Loucy (cell line): ENCODE measurements at regions not wholly inside any gene's neighbourhood (a gene's known extent, or its start where the extent isn't known, plus 50 kb on each side); places are given as distances from the start of the nearest gene placed in this dataset.

Experiments
- H2AFZ ChIP-seq: fragments of 200-600 bp; sonication (generic); 2 replicates; pipeline ENCODE4 v1.6.0; 2016; ENCODE audit warnings: antibody characterized with exemption, mild to moderate bottlenecking, low read length, moderate library complexity
- H3F3A ChIP-seq: fragments of 200-600 bp; 2 replicates; pipeline ENCODE4 v1.6.0; 2016; ENCODE audit warnings: antibody characterized with exemption, low read depth, mild to moderate bottlenecking
- H3K27me3 ChIP-seq: fragments of 200-600 bp; sonication (generic); 2 replicates; pipeline ENCODE4 v1.6.1; 2014; ENCODE audit warnings: low read length, mild to moderate bottlenecking; ENCODE audit not compliant: insufficient read depth, poor library complexity, severe bottlenecking
- H3K36me3 ChIP-seq: fragments of 200-600 bp; sonication (generic); 2 replicates; pipeline ENCODE4 v1.6.1; 2016; ENCODE audit warnings: low read length; ENCODE audit not compliant: insufficient read depth
- H3K4me1 ChIP-seq: fragments of 200-600 bp; sonication (generic); 2 replicates; pipeline ENCODE4 v1.5.1; 2014; ENCODE audit warnings: low read length, mild to moderate bottlenecking; ENCODE audit not compliant: insufficient read depth, poor library complexity, severe bottlenecking
- H3K4me2 ChIP-seq: fragments of 200-600 bp; sonication (generic); 2 replicates; pipeline ENCODE4 v1.6.0; 2014; ENCODE audit warnings: antibody characterized with exemption, low read length, low read depth, mild to moderate bottlenecking; ENCODE audit not compliant: poor library complexity, severe bottlenecking
- H3K4me3 ChIP-seq: fragments of 200-600 bp; sonication (generic); 2 replicates; pipeline ENCODE4 v1.5.1; 2014; ENCODE audit warnings: low read length, mild to moderate bottlenecking, mixed read lengths; ENCODE audit not compliant: poor library complexity, severe bottlenecking
- H3K79me2 ChIP-seq: fragments of 200-600 bp; sonication (generic); 2 replicates; pipeline ENCODE4 v1.6.1; 2014; ENCODE audit warnings: low read length; ENCODE audit not compliant: insufficient read depth
- H3K9ac ChIP-seq: fragments of 200-600 bp; sonication (generic); 2 replicates; pipeline ENCODE4 v1.6.0; 2014; ENCODE audit warnings: mild to moderate bottlenecking, low read depth, low read length, moderate library complexity; ENCODE audit not compliant: poor library complexity, severe bottlenecking
- H3K9me2 ChIP-seq: fragments of 200-600 bp; sonication (generic); replicated peaks from 2 replicates; pipeline ENCODE4 v1.6.1; 2016; ENCODE audit warnings: low read depth, low read length, mixed read lengths
- H3K9me3 ChIP-seq: fragments of 200-600 bp; sonication (generic); 2 replicates; pipeline ENCODE4 v1.6.1; 2014; ENCODE audit warnings: mild to moderate bottlenecking, antibody characterized with exemption, low read length, low read depth; ENCODE audit not compliant: insufficient read depth
- H4K20me1 ChIP-seq: fragments of 200-600 bp; sonication (generic); 2 replicates; pipeline ENCODE4 v1.6.0; 2014; ENCODE audit warnings: antibody characterized with exemption, low read length, mild to moderate bottlenecking; ENCODE audit not compliant: insufficient read depth, poor library complexity, severe bottlenecking
- CTCF ChIP-seq: fragments of 200-600 bp; sonication (generic); conservative IDR thresholded peaks from 2 replicates; pipeline ENCODE4 v1.5.1; 2014; ENCODE audit warnings: mild to moderate bottlenecking, antibody characterized with exemption, low read length
- EZH2phosphoT487 ChIP-seq: fragments of 200-600 bp; IDR thresholded peaks from 2 replicates; pipeline ENCODE4 v1.6.1; 2018; ENCODE audit warnings: antibody characterized with exemption, mild to moderate bottlenecking, moderate library complexity, borderline replicate concordance

DNA sequence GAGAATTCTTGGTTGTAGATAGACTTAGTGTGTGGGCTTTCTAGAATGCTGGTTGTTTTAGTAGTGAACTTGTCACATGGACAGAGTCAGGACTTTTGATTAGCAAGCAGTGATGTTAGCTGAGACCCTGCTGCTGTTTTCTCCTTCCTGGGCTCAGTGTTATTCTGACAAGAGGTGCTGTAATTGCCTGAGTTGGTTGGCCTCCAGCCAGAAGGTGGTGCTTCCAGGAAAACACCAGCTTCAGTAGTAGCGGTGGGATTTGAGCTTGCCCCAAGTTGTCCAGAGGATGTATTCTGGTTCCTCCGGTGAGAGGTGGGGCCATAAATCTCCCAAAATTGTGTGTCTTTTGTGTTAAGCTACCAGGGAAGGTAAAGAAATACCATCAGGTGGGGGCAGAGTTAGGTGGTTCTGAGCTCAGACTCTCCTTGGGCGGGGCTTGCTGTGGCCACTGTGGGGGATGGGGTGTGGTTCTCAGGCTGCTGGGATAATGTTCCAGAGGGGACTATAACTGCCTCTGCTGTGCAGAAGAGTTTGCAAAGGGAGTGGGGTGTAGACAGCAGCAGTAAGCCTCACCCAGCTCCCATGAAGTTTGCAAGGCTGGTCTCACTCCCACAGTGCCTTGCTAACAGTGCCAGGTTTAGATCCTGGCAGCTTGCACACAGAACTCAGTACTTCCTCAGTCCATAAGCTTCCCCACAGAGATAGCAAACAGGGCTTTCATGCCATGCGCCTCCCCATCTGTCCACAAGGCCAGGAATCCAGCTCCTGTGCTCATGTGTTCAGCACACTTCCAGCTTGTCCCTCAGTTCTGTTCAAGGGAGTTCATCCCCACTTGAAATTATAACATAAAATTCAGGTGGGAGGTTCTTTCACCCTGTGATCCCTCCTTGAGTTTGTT, 278.4 kb upstream of the PTCHD4 start:
- no peaks in the 10 kb centered on the region for H3K9me2 ChIP-seq

GRCh38 chr6:48388044-48388443, 277.0 kb upstream of the PTCHD4 start:
- no peaks in the 10 kb centered on the region for H3K27me3 ChIP-seq
- no peak overlapping the region for H3K4me2 ChIP-seq
- H4K20me1 ChIP-seq, result no peaks in the 10 kb centered on the region
- H3K4me1 ChIP-seq, result no peaks in the 10 kb centered on the region
- H3K79me2 ChIP-seq, result no peaks in the 10 kb centered on the region
- no peak overlapping the region for H3K4me3 ChIP-seq
- no peaks in the 10 kb centered on the region; the same call in 1 of the 2 replicates for H3K9me3 ChIP-seq
- H2AFZ ChIP-seq, result no peak overlapping the region
- no peak for TF ChIP-seq EZH2phosphoT487
- no peak for TF ChIP-seq CTCF
- H3K9ac ChIP-seq, result no peak overlapping the region
- no peaks in the 10 kb centered on the region for H3F3A ChIP-seq
- H3K9me2 ChIP-seq, result no peaks in the 10 kb centered on the region
- no peaks in the 10 kb centered on the region for H3K36me3 ChIP-seq

More for the DNA sequence above, 278.4 kb upstream of the PTCHD4 start:
- Histone ChIP-seq H3K4me2 (no peak overlapping the region), H3K79me2 (no peaks in the 10 kb centered on the region), H3K9me3 (no peaks in the 10 kb centered on the region; the same call in 1 of the 2 replicates), H3K4me3 (no peak overlapping the region), H3F3A (no peaks in the 10 kb centered on the region), H4K20me1 (no peaks in the 10 kb centered on the region), H3K9ac (no peak overlapping the region), H3K27me3 (no peaks in the 10 kb centered on the region), H2AFZ (0 out of 2 replicates have a peak overlapping the region, but pooled peaks have one; percentile 50), H3K4me1 (no peaks in the 10 kb centered on the region), H3K36me3 (no peaks in the 10 kb centered on the region)
- TF ChIP-seq CTCF (no peak), EZH2phosphoT487 (no peak)

GRCh38 chr6:48378884-48379407, 267.9 kb upstream of the PTCHD4 start:
- Histone ChIP-seq H3K9ac (no peak overlapping the region), H3K9me3 (peaks cover 16% of the 10 kb centered on the region; the same call in 1 of the 2 replicates), H3K4me1 (peaks cover 13% of the 10 kb centered on the region), H3K79me2 (no peaks in the 10 kb centered on the region), H4K20me1 (no peaks in the 10 kb centered on the region), H3F3A (no peaks in the 10 kb centered on the region), H3K9me2 (no peaks in the 10 kb centered on the region), H2AFZ (no peak overlapping the region), H3K4me3 (no peak overlapping the region), H3K4me2 (peak overlapping the region; percentile 50), H3K36me3 (no peaks in the 10 kb centered on the region), H3K27me3 (no peaks in the 10 kb centered on the region)
- no peak for TF ChIP-seq CTCF
- TF ChIP-seq EZH2phosphoT487, result no peak
